ENCODE measurements at regions not wholly inside any gene's neighbourhood (a gene's known extent, or its start where the extent isn't known, plus 50 kb on each side); places are given as distances from the start of the nearest gene placed in this dataset.

DNA sequence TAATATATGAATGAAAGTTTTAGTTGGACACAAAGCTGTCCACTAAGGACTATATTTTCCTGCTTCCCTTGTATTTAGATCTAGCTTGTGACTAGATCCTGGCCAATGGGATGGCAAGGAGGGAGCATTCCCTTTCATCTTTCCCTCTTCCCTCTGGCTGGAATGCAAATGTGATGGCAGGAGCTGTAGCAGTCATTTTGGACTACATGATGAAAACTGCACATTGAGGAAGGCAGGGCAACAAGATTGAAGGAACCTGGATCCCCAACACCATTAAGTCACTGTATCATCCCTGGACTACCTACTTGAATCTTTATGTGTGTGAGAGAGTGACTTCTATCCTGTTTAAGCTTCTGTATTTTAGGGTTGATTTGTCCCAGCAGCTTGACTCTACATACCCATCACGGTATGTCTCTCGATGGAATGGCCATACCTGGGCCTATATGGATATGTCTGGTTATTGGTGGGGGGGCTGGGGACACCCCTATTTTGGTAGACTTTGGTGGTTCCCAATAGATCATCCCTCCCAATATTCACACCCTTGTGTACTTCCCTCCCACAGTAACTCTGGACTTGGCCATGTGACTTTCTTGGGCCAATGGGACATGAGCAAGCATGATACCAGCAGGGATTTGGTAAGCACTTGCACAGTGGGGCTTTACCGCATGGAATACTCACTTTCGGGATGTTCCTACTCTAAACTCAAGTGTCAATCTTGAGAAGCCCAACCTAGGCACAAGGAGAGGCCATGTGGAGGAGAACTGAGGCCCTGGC lies 128.5 kb downstream of the VEGFA start:
- TF ChIP-seq, protein P1, sequence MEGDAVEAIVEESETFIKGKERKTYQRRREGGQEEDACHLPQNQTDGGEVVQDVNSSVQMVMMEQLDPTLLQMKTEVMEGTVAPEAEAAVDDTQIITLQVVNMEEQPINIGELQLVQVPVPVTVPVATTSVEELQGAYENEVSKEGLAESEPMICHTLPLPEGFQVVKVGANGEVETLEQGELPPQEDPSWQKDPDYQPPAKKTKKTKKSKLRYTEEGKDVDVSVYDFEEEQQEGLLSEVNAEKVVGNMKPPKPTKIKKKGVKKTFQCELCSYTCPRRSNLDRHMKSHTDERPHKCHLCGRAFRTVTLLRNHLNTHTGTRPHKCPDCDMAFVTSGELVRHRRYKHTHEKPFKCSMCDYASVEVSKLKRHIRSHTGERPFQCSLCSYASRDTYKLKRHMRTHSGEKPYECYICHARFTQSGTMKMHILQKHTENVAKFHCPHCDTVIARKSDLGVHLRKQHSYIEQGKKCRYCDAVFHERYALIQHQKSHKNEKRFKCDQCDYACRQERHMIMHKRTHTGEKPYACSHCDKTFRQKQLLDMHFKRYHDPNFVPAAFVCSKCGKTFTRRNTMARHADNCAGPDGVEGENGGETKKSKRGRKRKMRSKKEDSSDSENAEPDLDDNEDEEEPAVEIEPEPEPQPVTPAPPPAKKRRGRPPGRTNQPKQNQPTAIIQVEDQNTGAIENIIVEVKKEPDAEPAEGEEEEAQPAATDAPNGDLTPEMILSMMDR (IDR thresholded peaks at IDR 0.05) = no peak
- TF ChIP-seq POLR2A (IDR thresholded peaks at IDR 0.05) = no peak
